Left ventricle myocardium superior (tissue), 1 donor: ENCODE measurements at regions not wholly inside any gene's neighbourhood (a gene's known extent, or its start where the extent isn't known, plus 50 kb on each side); places are given as distances from the start of the nearest gene placed in this dataset.
"Not testable (repeated sequence)": the region's sequence is repeated elsewhere in the genome, so short reads cannot be mapped to it uniquely, and the experiment has no call there.

ENCODE experiments used
- ATAC-seq: fragments of 200-7000 bp; cut with Tn5 transposase; one replicate; pipeline ENCODE4 v1.9.1; 2020; ENCODE audit warnings: mild to moderate bottlenecking, moderate library complexity
- DNase-seq: peaks from one replicate; pipeline ENCODE4 v3.0.0-alpha.2; 2020
- intact Hi-C: fragments of 100-400 bp; cut with micrococcal nuclease; formaldehyde crosslinking; loops from one replicate; pipeline ENCODE4 v1.11.0; 2022
- donor health status: DM: no; HTN: yes; CAD: no; lungs with severe emphysema.

- intact Hi-C loops = no loop called here
- ATAC-seq (no peak), DNase-seq (no peak)
Observed at GRCh38 chr9:31040564-31040963, 1343.9 kb upstream of the ACO1 start.

DNA sequence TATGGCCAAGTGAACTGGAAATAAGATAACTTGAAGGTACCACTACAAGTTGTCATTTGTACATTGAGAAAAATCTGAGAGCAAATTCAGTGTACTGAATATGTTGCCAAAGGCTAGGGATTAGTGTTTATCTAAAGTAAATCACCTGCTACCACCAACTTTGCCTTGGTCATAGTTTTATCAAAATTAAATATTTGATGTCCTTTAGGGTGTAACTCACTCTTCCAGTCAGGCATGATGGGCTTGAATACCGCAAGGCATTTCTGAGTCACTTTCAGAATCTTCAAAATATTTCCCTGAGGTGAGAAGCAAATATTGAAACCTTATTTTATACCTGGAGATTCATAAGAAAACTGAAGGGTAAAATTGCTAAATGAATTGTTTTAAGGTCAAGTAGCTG lies 1338.6 kb upstream of the ACO1 start:
- DNase-seq (no peak), ATAC-seq (no peak)
- intact Hi-C loops = no loop called here

DNA sequence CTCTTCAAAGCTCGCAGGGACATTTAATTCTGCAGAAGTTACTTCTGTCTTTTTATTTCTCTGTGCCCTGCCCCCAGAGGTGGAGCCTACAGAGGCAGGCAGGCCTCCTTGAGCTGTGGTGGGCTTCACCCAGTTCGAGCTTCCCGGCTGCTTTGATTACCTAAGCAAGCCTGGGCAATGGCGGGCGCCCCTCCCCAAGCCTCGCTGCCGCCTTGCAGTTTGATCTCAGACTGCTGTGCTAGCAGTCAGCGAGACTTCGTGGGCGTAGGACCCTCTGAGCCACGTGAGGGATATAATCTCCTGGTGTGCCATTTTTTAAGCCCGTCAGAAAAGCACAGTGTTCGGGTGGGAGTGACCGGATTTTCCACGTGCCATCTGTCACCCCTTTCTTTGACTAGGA lies 1322.9 kb upstream of the ACO1 start:
- ATAC-seq, DNase-seq, intact Hi-C loops: not testable (repeated sequence)

DNA sequence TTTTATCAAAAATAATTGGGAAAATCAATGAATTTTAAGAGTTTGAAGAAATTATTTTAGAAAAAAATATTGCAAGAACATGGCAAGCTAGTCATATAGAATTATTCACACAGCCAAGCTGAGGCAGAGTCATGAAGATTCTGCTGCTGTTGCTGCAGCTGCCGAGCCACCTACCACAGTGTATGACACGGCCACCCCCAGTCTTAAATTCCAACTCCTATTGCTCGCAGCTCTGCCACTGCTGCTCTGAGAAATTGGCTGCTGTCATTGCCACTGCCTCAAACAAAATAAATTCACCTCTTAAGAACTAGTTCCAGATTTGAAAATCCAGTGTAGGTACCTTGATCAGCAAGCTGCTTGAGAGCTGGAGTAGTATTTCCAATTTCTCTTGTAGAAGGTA lies 1318.8 kb upstream of the ACO1 start:
- intact Hi-C loops = no loop called here
- ATAC-seq = no peak
- no peak for DNase-seq

GRCh38 chr9:31067418-31067817 lies 1317.0 kb upstream of the ACO1 start:
- intact Hi-C loops = no loop called here

GRCh38 chr9:31071606-31072286 lies 1312.7 kb upstream of the ACO1 start:
- DNase-seq (no peak), ATAC-seq (no peak)
- intact Hi-C loops = no loop called here

More at GRCh38 chr9:31067418-31067817, 1317.0 kb upstream of the ACO1 start:
- ATAC-seq (no peak), DNase-seq (no peak)

GRCh38 chr9:31078175-31078574 lies 1306.3 kb upstream of the ACO1 start:
- intact Hi-C loops = no loop called here
- DNase-seq = no peak
- ATAC-seq = no peak

DNA sequence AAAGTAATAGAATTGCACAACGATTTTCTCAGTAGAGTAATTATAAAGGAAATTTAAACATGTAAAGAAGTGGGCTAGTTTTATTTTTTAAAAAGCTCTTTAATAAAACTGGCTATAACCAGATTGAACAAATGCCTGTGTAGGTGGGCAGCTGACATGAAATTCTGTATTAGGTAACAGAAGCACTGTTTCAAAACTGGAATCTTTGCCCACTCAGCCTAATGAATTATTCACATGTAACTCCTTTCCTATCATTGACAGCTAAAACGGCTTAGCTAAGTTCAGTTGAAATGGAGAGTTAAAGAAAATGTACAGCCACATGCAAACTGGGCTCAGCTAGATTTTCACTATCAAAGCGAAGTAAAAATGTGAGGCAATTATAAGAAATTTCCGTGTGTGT lies 1300.1 kb upstream of the ACO1 start:
- no peak for ATAC-seq
- intact Hi-C loops = no loop called here
- no peak for DNase-seq

- DNase-seq (no peak), ATAC-seq (no peak)
- intact Hi-C loops = no loop called here
Observed at GRCh38 chr9:31089549-31090221, 1294.8 kb upstream of the ACO1 start.

GRCh38 chr9:31100311-31100710 lies 1284.1 kb upstream of the ACO1 start:
- no peak for ATAC-seq
- intact Hi-C loops = no loop called here
- no peak for DNase-seq

- no peak for DNase-seq
- ATAC-seq = no peak
- intact Hi-C loops = no loop called here
Observed at GRCh38 chr9:31103836-31104235, 1280.6 kb upstream of the ACO1 start.

DNA sequence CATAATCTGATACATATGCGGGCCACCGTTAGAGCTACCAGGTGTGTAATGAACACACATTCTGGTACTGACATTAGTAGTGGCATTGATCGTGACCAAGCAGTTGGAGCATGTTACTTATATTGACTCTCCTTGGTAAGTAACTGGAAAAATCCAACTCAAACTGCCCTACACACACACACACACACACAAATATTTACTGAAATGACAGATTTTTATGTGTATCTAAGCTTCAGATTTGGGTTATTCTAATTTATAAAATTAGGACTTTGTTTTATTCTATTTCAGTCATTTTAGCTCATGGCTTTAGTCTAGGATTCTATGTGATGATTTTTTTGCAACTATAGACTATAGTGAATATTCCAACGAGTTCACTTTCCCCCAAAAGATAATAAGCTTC lies 1280.2 kb upstream of the ACO1 start:
- ATAC-seq = no peak
- intact Hi-C loops = no loop called here
- DNase-seq = no peak

DNA sequence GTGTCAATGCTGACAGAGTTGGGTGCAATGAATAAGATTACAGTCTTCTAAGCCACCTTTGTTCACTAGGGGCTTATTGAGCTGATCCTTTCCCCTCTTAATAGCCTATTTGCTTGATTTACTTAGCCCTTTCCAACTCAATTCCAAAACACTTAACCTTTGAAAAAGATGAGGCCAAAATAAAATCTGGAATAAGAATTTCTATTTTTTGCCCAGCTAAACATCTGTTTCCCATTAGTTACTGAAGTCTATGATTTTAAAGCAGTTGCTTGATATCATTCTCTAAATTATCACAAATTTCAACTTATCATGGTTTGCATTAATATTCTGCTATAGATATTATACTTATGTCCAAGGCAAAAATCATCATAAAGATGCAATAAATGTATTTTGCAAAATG lies 1272.0 kb upstream of the ACO1 start:
- no peak for ATAC-seq
- DNase-seq = no peak
- intact Hi-C loops = no loop called here

- DNase-seq (no peak), ATAC-seq (no peak)
- intact Hi-C loops = no loop called here
Observed at GRCh38 chr9:31114346-31114745, 1270.1 kb upstream of the ACO1 start.

DNA sequence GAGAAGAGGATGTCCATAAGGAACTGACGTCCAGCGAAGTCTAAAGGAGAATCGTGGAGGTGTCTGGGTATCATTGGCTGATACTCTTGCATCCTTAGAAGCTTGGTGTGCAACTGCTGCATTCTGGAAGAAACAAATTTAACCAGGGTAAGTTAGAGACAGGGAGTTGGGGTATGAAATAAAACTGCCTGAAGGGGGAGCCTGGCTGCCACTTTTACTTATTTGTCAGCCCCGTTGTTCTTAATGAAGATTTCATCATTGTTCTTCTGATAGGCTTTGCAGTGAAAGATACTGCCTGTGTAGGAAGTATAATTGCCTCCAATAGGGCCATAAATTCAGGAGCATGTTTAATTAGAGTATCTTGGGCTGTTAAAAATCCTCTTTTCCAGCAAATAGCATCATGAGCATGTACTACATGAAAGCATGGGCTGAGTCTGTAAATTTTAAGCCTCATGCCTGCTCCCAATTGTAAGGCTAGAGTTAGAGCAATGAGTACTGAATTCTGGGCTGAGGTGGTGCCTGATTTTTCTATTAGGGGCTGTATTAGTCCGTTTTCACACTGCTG lies 1264.5 kb upstream of the ACO1 start:
- ATAC-seq (no peak), DNase-seq (no peak)
- intact Hi-C loops = no loop called here

GRCh38 chr9:31124389-31124788 lies 1260.1 kb upstream of the ACO1 start:
- ATAC-seq = no peak
- DNase-seq = no peak
- intact Hi-C loops = no loop called here

- intact Hi-C loops = no loop called here
- ATAC-seq (no peak), DNase-seq (no peak)
Observed at GRCh38 chr9:31135567-31135966, 1248.9 kb upstream of the ACO1 start.

DNA sequence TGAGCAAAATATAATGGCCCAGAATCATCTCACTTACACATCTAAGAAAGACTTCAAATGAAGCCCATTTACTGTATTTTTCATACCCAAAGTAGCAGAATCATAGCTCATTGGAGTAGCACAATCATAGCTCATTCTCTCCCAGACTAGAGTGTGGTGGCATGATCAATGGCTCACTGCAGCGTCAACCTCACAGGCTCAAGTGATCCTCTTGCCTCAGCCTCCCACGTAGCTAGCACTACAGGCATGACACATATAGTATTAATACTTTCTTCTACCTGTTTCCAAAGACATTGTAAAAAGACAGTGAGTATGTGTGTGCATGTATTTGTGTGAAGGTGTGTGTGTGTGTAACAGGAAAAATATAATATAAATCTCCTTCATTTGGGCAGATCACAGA lies 1247.9 kb upstream of the ACO1 start:
- DNase-seq = no peak
- intact Hi-C loops = no loop called here
- no peak for ATAC-seq

GRCh38 chr9:31137176-31138160 lies 1247.0 kb upstream of the ACO1 start:
- ATAC-seq = no peak
- no peak for DNase-seq
- intact Hi-C loops = no loop called here

GRCh38 chr9:31140316-31140715 lies 1244.1 kb upstream of the ACO1 start:
- intact Hi-C loops = no loop called here
- no peak for ATAC-seq
- no peak for DNase-seq
